ENCODE measurements at regions not wholly inside any gene's neighbourhood (a gene's known extent, or its start where the extent isn't known, plus 50 kb on each side); places are given as distances from the start of the nearest gene placed in this dataset.

DNA sequence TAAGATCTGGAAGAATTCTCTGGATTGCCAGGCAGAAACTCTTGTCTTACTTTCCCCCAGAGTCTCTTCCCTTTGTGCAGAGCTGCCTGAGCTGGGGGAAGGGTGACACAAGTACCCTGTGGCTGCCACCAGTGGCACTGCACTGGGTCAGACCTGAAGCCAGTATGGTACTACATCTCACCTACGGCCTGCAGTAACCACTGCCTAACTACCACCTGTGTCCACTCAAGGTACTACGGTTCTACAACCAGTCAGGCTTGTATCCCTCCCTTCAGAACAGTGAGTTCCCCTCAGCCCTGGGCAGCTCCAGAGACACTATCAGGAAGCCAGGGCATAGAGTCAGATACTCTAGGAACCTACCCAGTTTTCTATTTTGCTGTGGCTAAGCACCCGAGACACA is 212.0 kb upstream of the POU5F2 start:
- Histone ChIP-seq H3K4me2 (no peak overlapping the region), H3K9me3 (no peaks in the 10 kb centered on the region), H3K4me3 (no peak overlapping the region), H3K27ac (no peak overlapping the region), H3K4me1 (no peaks in the 10 kb centered on the region)
- TF ChIP-seq CHD2 (IDR thresholded peaks at IDR 0.05; ENCODE audit: low read length, partially characterized antibody) = no peak
- TF ChIP-seq, protein P1, sequence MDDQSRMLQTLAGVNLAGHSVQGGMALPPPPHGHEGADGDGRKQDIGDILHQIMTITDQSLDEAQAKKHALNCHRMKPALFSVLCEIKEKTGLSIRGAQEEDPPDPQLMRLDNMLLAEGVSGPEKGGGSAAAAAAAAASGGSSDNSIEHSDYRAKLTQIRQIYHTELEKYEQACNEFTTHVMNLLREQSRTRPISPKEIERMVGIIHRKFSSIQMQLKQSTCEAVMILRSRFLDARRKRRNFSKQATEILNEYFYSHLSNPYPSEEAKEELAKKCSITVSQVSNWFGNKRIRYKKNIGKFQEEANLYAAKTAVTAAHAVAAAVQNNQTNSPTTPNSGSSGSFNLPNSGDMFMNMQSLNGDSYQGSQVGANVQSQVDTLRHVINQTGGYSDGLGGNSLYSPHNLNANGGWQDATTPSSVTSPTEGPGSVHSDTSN (IDR thresholded peaks at IDR 0.05) = no peak
- TF ChIP-seq, protein P2, sequence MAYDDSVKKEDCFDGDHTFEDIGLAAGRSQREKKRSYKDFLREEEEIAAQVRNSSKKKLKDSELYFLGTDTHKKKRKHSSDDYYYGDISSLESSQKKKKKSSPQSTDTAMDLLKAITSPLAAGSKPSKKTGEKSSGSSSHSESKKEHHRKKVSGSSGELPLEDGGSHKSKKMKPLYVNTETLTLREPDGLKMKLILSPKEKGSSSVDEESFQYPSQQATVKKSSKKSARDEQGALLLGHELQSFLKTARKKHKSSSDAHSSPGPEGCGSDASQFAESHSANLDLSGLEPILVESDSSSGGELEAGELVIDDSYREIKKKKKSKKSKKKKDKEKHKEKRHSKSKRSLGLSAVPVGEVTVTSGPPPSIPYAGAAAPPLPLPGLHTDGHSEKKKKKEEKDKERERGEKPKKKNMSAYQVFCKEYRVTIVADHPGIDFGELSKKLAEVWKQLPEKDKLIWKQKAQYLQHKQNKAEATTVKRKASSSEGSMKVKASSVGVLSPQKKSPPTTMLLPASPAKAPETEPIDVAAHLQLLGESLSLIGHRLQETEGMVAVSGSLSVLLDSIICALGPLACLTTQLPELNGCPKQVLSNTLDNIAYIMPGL (CRISPR knock-in tag; IDR thresholded peaks at IDR 0.05; ENCODE audit: borderline replicate concordance) = no peak
- TF ChIP-seq JUNB (IDR thresholded peaks at IDR 0.05) = no peak
- no peak for TF ChIP-seq ZFP36 (IDR thresholded peaks at IDR 0.05; ENCODE audit: borderline replicate concordance, partially characterized antibody)
- TF ChIP-seq, protein P3, sequence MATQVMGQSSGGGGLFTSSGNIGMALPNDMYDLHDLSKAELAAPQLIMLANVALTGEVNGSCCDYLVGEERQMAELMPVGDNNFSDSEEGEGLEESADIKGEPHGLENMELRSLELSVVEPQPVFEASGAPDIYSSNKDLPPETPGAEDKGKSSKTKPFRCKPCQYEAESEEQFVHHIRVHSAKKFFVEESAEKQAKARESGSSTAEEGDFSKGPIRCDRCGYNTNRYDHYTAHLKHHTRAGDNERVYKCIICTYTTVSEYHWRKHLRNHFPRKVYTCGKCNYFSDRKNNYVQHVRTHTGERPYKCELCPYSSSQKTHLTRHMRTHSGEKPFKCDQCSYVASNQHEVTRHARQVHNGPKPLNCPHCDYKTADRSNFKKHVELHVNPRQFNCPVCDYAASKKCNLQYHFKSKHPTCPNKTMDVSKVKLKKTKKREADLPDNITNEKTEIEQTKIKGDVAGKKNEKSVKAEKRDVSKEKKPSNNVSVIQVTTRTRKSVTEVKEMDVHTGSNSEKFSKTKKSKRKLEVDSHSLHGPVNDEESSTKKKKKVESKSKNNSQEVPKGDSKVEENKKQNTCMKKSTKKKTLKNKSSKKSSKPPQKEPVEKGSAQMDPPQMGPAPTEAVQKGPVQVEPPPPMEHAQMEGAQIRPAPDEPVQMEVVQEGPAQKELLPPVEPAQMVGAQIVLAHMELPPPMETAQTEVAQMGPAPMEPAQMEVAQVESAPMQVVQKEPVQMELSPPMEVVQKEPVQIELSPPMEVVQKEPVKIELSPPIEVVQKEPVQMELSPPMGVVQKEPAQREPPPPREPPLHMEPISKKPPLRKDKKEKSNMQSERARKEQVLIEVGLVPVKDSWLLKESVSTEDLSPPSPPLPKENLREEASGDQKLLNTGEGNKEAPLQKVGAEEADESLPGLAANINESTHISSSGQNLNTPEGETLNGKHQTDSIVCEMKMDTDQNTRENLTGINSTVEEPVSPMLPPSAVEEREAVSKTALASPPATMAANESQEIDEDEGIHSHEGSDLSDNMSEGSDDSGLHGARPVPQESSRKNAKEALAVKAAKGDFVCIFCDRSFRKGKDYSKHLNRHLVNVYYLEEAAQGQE (IDR thresholded peaks at IDR 0.05) = no peak
- TF ChIP-seq, protein P4, sequence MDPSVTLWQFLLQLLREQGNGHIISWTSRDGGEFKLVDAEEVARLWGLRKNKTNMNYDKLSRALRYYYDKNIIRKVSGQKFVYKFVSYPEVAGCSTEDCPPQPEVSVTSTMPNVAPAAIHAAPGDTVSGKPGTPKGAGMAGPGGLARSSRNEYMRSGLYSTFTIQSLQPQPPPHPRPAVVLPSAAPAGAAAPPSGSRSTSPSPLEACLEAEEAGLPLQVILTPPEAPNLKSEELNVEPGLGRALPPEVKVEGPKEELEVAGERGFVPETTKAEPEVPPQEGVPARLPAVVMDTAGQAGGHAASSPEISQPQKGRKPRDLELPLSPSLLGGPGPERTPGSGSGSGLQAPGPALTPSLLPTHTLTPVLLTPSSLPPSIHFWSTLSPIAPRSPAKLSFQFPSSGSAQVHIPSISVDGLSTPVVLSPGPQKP (IDR thresholded peaks at IDR 0.05; ENCODE audit: low read depth, low read length) = no peak
- no peak for TF ChIP-seq RFX5 (IDR thresholded peaks at IDR 0.05)
- no peak for TF ChIP-seq FOSB (CRISPR knock-in tag; IDR thresholded peaks at IDR 0.05)
- TF ChIP-seq EHF (CRISPR knock-in tag; IDR thresholded peaks at IDR 0.05) = no peak
- no peak for TF ChIP-seq TFCP2L1 (CRISPR knock-in tag; IDR thresholded peaks at IDR 0.05)
- TF ChIP-seq MYC (IDR thresholded peaks at IDR 0.05; ENCODE audit: borderline replicate concordance, low read length) = no peak
- no peak for TF ChIP-seq CHD4 (IDR thresholded peaks at IDR 0.05; ENCODE audit: borderline replicate concordance)
- TF ChIP-seq KDM5A (IDR thresholded peaks at IDR 0.05) = no peak
- no peak for TF ChIP-seq JUN (IDR thresholded peaks at IDR 0.05)
- TF ChIP-seq BHLHE40 (IDR thresholded peaks at IDR 0.05; ENCODE audit: low read depth, low read length) = no peak
- no peak for TF ChIP-seq RARB (CRISPR knock-in tag; IDR thresholded peaks at IDR 0.05)
- ATAC-seq (peak in 1 of 2 experiments; percentile 30; a peak in 2 of 6 replicates), FAIRE-seq (no peak), DNase-seq (ENCODE audit: low read depth in 1 of 2, low spot score in 1 of 2) (no peak)
- ChIA-PET POLR2A (no interaction called here), CTCF (no interaction called here)
- 90% methylated on average over 3 of the region's 3 CpGs for whole genome bisulfite sequencing (ENCODE audit: missing lambda C conversion rate)

DNA sequence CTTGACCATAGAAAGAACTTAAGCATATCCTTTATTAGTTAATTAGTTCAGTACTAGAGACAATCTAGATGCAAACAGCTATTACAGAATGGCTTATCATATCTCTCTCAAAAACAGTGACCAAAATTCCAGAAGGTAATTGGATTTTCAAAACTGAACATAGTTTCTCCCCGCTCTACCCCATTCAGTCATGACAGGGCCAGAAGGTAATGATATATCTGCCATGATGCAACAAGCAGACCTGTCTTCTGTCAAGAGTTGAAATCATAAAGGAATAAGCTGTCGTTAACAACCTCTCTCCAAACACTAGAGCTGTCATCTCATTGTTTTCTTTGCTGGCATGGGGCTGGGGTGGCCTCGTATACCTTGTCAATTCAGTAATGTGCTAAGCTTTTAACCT is 200.5 kb upstream of the POU5F2 start:
- Histone ChIP-seq H3K27ac (no peak overlapping the region), H3K4me1 (no peaks in the 10 kb centered on the region), H3K4me3 (no peak overlapping the region), H3K9me3 (no peaks in the 10 kb centered on the region), H3K4me2 (no peak overlapping the region)
- ATAC-seq = no peak
- ChIA-PET POLR2A (no interaction called here), CTCF (no interaction called here)
- WGBS (ENCODE audit: missing lambda C conversion rate) = 82% methylated on average over 3 of the region's 3 CpGs
- no peak for FAIRE-seq
- DNase-seq (ENCODE audit: low read depth in 1 of 2, low spot score in 1 of 2) = no peak
- TF ChIP-seq MAFK (IDR thresholded peaks at IDR 0.05; ENCODE audit: partially characterized antibody) (no peak), NR3C1 (IDR thresholded peaks at IDR 0.05) (no peak), RFX5 (IDR thresholded peaks at IDR 0.05) (no peak), EHF (CRISPR knock-in tag; IDR thresholded peaks at IDR 0.05) (no peak), TP53 (CRISPR knock-in tag; IDR thresholded peaks at IDR 0.05) (no peak), NFE2L2 (conservative IDR thresholded peaks at IDR 0.05; ENCODE audit: low read length) (no peak), EP300 (IDR thresholded peaks at IDR 0.05) (no peak), POLR2A (IDR thresholded peaks at IDR 0.05; ENCODE audit: low read length) (no peak), MAZ (IDR thresholded peaks at IDR 0.05; ENCODE audit: borderline replicate concordance, low read depth, low read length) (no peak), SREBF2 (IDR thresholded peaks at IDR 0.05) (no peak)
- TF ChIP-seq, protein P5, sequence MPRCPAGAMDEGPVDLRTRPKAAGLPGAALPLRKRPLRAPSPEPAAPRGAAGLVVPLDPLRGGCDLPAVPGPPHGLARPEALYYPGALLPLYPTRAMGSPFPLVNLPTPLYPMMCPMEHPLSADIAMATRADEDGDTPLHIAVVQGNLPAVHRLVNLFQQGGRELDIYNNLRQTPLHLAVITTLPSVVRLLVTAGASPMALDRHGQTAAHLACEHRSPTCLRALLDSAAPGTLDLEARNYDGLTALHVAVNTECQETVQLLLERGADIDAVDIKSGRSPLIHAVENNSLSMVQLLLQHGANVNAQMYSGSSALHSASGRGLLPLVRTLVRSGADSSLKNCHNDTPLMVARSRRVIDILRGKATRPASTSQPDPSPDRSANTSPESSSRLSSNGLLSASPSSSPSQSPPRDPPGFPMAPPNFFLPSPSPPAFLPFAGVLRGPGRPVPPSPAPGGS (IDR thresholded peaks at IDR 0.05) = no peak
- TF ChIP-seq, protein P6, sequence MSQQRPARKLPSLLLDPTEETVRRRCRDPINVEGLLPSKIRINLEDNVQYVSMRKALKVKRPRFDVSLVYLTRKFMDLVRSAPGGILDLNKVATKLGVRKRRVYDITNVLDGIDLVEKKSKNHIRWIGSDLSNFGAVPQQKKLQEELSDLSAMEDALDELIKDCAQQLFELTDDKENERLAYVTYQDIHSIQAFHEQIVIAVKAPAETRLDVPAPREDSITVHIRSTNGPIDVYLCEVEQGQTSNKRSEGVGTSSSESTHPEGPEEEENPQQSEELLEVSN (IDR thresholded peaks at IDR 0.05; ENCODE audit: borderline replicate concordance, low read depth) = no peak
- TF ChIP-seq, protein P1 (IDR thresholded peaks at IDR 0.05) = no peak
- TF ChIP-seq, protein P7, sequence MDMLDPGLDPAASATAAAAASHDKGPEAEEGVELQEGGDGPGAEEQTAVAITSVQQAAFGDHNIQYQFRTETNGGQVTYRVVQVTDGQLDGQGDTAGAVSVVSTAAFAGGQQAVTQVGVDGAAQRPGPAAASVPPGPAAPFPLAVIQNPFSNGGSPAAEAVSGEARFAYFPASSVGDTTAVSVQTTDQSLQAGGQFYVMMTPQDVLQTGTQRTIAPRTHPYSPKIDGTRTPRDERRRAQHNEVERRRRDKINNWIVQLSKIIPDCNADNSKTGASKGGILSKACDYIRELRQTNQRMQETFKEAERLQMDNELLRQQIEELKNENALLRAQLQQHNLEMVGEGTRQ (IDR thresholded peaks at IDR 0.05) = no peak
